ENCODE measurements at regions not wholly inside any gene's neighbourhood (a gene's known extent, or its start where the extent isn't known, plus 50 kb on each side); places are given as distances from the start of the nearest gene placed in this dataset.

- TF ChIP-seq POLR2A (IDR thresholded peaks at IDR 0.05) (no peak), CTCF (IDR thresholded peaks at IDR 0.05 in 8 of 11, conservative IDR thresholded peaks at IDR 0.05 in 3 of 11) (no peak), POLR2AphosphoS5 (IDR thresholded peaks at IDR 0.05) (no peak)
Observed at GRCh38 chr12:90741611-90742010, 213.4 kb downstream of the CCER1 start.

Measured in spleen (tissue), 7 donors.